AG04450 (cell line): ENCODE measurements at regions not wholly inside any gene's neighbourhood (a gene's known extent, or its start where the extent isn't known, plus 50 kb on each side); places are given as distances from the start of the nearest gene placed in this dataset.

Source experiments
- CTCF ChIA-PET: fragments of 300-600, 350-600 bp; formaldehyde crosslinking; extraction: SDS; loops from one replicate; lab custom pipeline; 2022; ENCODE audit warnings: antibody characterized with exemption, inconsistent platforms; lab: Charles Lee
- POLR2A ChIA-PET: fragments of 350-600 bp; formaldehyde crosslinking; extraction: SDS; loops from one replicate; lab custom pipeline; 2021; ENCODE audit warnings: antibody characterized with exemption, inconsistent platforms; lab: Yijun Ruan, JAX
- DNase-seq: peaks from one replicate; pipeline ENCODE4 v3.0.0-alpha.2; 2011; ENCODE audit warnings: low read depth, low spot score
- H3K27ac ChIP-seq: one replicate; pipeline ENCODE4 v1.5.1; 2012; ENCODE audit warnings: low read depth, low read length, control low read depth
- H3K27me3 ChIP-seq: one replicate; pipeline ENCODE4 v1.6.0; 2012; ENCODE audit warnings: low read length; ENCODE audit not compliant: control insufficient read depth, insufficient read depth
- H3K4me3 ChIP-seq: 2 replicates; pipeline ENCODE4 v1.5.1; 2011; ENCODE audit warnings: mild to moderate bottlenecking, low read depth, low read length, control low read depth
- H3K9me3 ChIP-seq: 2 replicates; pipeline ENCODE4 v1.5.1; 2012; ENCODE audit warnings: low read length; ENCODE audit not compliant: control insufficient read depth, insufficient read depth
- CTCF ChIP-seq: IDR thresholded peaks from 2 replicates; pipeline ENCODE4 v1.5.1; 2011; ENCODE audit warnings: low read depth, low read length, control low read depth, inconsistent platforms

DNA sequence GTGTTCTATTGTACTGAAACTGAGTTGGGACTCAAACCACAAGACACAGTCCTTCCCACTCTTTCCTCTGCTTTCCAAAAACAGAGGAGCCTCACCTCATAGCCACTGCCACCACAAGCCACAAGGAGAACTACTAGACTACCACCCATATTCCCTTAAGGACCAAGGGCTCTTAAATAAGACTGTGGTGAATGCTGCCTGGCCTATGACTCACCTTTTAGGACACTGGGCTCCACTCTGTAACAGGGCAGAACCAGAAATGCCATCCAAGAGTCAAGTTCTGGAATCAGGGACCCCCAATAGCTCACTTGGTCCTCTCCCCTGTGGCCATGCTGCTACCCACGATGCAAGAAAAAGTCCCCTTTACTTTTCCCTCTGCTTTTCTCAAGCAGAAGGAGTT, 851.4 kb downstream of the BCL11A start:
- Histone ChIP-seq H3K9me3 (peaks cover 8% of the 10 kb centered on the region; the same call in 1 of the 2 replicates), H3K4me3 (no peak overlapping the region), H3K27me3 (no peaks in the 10 kb centered on the region), H3K27ac (no peak overlapping the region)
- ChIA-PET CTCF (no interaction called here), POLR2A (no interaction called here)
- no peak for DNase-seq
- no peak for TF ChIP-seq CTCF

GRCh38 chr2:59701271-59701994, 852.0 kb downstream of the BCL11A start:
- DNase-seq, result no peak
- ChIA-PET CTCF (no interaction called here), POLR2A (no interaction called here)
- no peak for TF ChIP-seq CTCF
- H3K27ac ChIP-seq, result no peak overlapping the region
- peaks cover 8% of the 10 kb centered on the region; the same call in 1 of the 2 replicates for H3K9me3 ChIP-seq
- H3K27me3 ChIP-seq, result no peaks in the 10 kb centered on the region
- no peak overlapping the region for H3K4me3 ChIP-seq

DNA sequence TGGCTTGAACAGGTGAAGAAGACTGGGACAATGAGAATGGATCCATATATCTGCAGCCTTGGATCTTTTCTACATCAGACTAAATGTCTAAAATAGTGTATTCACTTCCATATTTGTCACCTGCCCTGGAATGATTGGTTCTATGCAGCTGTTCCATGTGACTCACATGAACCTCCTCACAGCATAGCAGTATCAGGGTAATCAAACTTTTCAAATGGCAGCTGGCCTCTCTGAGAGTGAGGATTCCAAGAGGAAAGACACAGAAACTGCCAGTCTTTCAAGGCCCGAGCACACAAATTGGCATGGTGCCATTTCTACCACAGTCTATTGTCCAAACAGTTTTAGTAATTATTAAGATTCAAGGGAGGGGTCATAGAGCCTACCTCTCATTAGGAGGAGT, 859.3 kb downstream of the BCL11A start:
- Histone ChIP-seq H3K27ac (no peak overlapping the region), H3K4me3 (no peak overlapping the region), H3K9me3 (peaks cover 7% of the 10 kb centered on the region; the same call in 1 of the 2 replicates), H3K27me3 (no peaks in the 10 kb centered on the region)
- POLR2A ChIA-PET, result no interaction called here
- no peak for TF ChIP-seq CTCF
- CTCF ChIA-PET, result no interaction called here
- no peak for DNase-seq

- ChIA-PET CTCF (no interaction called here), POLR2A (no interaction called here)
- no peak for DNase-seq
- Histone ChIP-seq H3K27ac (no peak overlapping the region), H3K27me3 (no peaks in the 10 kb centered on the region), H3K9me3 (peaks cover 7% of the 10 kb centered on the region; the same call in 1 of the 2 replicates), H3K4me3 (no peak overlapping the region)
- TF ChIP-seq CTCF, result no peak
These were observed 860.1 kb downstream of the BCL11A start for GRCh38 chr2:59693231-59693959.
